IMR-90 (cell line): ENCODE measurements at regions not wholly inside any gene's neighbourhood (a gene's known extent, or its start where the extent isn't known, plus 50 kb on each side); places are given as distances from the start of the nearest gene placed in this dataset.

Experiments
- ATAC-seq: fragments of 200-7000 bp; cut with Tn5 transposase; 2 replicates; pipeline ENCODE4 v1.9.1; 2020; ENCODE audit warnings: low read depth, mild to moderate bottlenecking, moderate library complexity
- BruUV-seq: library from RNA; stranded (reverse); fragments of 400-500 nt; replicated peaks from 2 replicates; lab custom pipeline; 2021; lab: Mats Ljungman, UMichigan
- CTCF ChIA-PET: fragments of 300-600 bp; formaldehyde crosslinking; extraction: SDS; loops from one replicate; lab custom pipeline; 2021; ENCODE audit warnings: antibody characterized with exemption; lab: Yijun Ruan, JAX
- POLR2A ChIA-PET: fragments of 300-600 bp; sonication (Branson Sonifier 250); formaldehyde crosslinking; loops from one replicate; lab custom pipeline; 2022; ENCODE audit warnings: antibody characterized with exemption; ENCODE audit not compliant: unreplicated experiment; lab: Charles Lee
- DNase-seq: peaks from one replicate; pipeline ENCODE4 v3.0.0; 2013
- H2AFZ ChIP-seq: replicated peaks from 2 replicates; pipeline ENCODE3; 2013; ENCODE audit warnings: low read length, mild to moderate bottlenecking; ENCODE audit not compliant: poor library complexity
- H2AK5ac ChIP-seq: 2 replicates; pipeline ENCODE4 v1.6.1; 2013; ENCODE audit warnings: low read depth, low read length, inconsistent platforms
- H2AK9ac ChIP-seq: replicated peaks from 2 replicates; pipeline ENCODE3; 2013; ENCODE audit warnings: mild to moderate bottlenecking, low read depth, low read length, moderate library complexity; ENCODE audit not compliant: poor library complexity
- H2BK120ac ChIP-seq: 2 replicates; pipeline ENCODE4 v1.6.1; 2013; ENCODE audit warnings: low read depth, low read length, inconsistent platforms
- H2BK15ac ChIP-seq: 3 replicates; pipeline ENCODE4 v1.6.1; 2013; ENCODE audit warnings: low read depth, low read length, inconsistent platforms
- H2BK20ac ChIP-seq: 2 replicates; pipeline ENCODE4 v1.6.1; 2013; ENCODE audit warnings: low read depth, mild to moderate bottlenecking, inconsistent platforms, low read length, moderate library complexity
- H2BK5ac ChIP-seq: 2 replicates; pipeline ENCODE4 v1.6.1; 2013; ENCODE audit warnings: mild to moderate bottlenecking, low read depth, low read length, inconsistent platforms; ENCODE audit not compliant: poor library complexity, severe bottlenecking
- H3K14ac ChIP-seq: replicated peaks from 2 replicates; pipeline ENCODE4 v1.6.1; 2013; ENCODE audit warnings: low read depth, low read length, inconsistent platforms
- H3K18ac ChIP-seq: 2 replicates; pipeline ENCODE4 v1.6.1; 2013; ENCODE audit warnings: low read depth, low read length, control low read depth
- H3K23ac ChIP-seq: 2 replicates; pipeline ENCODE4 v1.6.1; 2013; ENCODE audit warnings: low read depth, low read length, inconsistent platforms
- H3K27ac ChIP-seq: 2 replicates; pipeline ENCODE4 v1.5.1; 2013; ENCODE audit warnings: mild to moderate bottlenecking, control low read depth, low read length; ENCODE audit not compliant: insufficient read depth
- H3K27me3 ChIP-seq: 2 replicates; pipeline ENCODE4 v1.6.1; 2013; ENCODE audit warnings: low read length; ENCODE audit not compliant: control insufficient read depth, insufficient read depth
- H3K36me3 ChIP-seq: 2 replicates; pipeline ENCODE4 v1.6.1; 2013; ENCODE audit warnings: low read length, mixed read lengths; ENCODE audit not compliant: control insufficient read depth, insufficient read depth
- H3K4ac ChIP-seq: 2 replicates; pipeline ENCODE4 v1.6.1; 2013; ENCODE audit warnings: low read depth, low read length, inconsistent platforms
- H3K4me1 ChIP-seq: 2 replicates; pipeline ENCODE4 v1.6.1; 2013; ENCODE audit warnings: low read length, mixed read lengths; ENCODE audit not compliant: control insufficient read depth, insufficient read depth
- H3K4me2 ChIP-seq: 2 replicates; pipeline ENCODE4 v1.6.1; 2013; ENCODE audit warnings: low read depth, mild to moderate bottlenecking, control low read depth, low read length, moderate library complexity
- H3K4me3 ChIP-seq: 2 replicates; pipeline ENCODE4 v1.5.1; 2013; ENCODE audit warnings: low read depth, mild to moderate bottlenecking, control low read depth, low read length, moderate library complexity; ENCODE audit not compliant: insufficient read depth
- H3K56ac ChIP-seq: 2 replicates; pipeline ENCODE4 v1.6.1; 2013; ENCODE audit warnings: low read length, inconsistent platforms; ENCODE audit not compliant: insufficient read depth; ENCODE audit errors: extremely low read depth
- H3K79me1 ChIP-seq, 2 experiments: 2 replicates each; pipeline ENCODE4 v1.6.1; 2013; ENCODE audit warnings: low read length in 2 of 2, inconsistent platforms in 1 of 2, low read depth in 1 of 2
- H3K9ac ChIP-seq: 2 replicates; pipeline ENCODE4 v1.6.1; 2013; ENCODE audit warnings: low read depth, low read length, control low read depth
- H3K9me1 ChIP-seq: 2 replicates; pipeline ENCODE4 v1.6.1; 2013; ENCODE audit warnings: low read length, inconsistent platforms; ENCODE audit not compliant: insufficient read depth
- H3K9me3 ChIP-seq: 2 replicates; pipeline ENCODE4 v1.6.1; 2013; ENCODE audit warnings: low read length; ENCODE audit not compliant: control insufficient read depth, insufficient read depth
- H4K20me1 ChIP-seq: 2 replicates; pipeline ENCODE4 v1.6.1; 2013; ENCODE audit warnings: low read length, inconsistent platforms; ENCODE audit not compliant: insufficient read depth
- H4K5ac ChIP-seq: 2 replicates; pipeline ENCODE4 v1.6.1; 2013; ENCODE audit warnings: mild to moderate bottlenecking, low read depth, low read length, control low read depth
- H4K8ac ChIP-seq, 2 experiments: 2 replicates each; pipeline ENCODE4 v1.6.1; 2013; ENCODE audit warnings: low read depth in 2 of 2, low read length in 2 of 2, control low read depth in 1 of 2, inconsistent platforms in 1 of 2
- H4K91ac ChIP-seq: 2 replicates; pipeline ENCODE4 v1.6.1; 2013; ENCODE audit warnings: low read depth, low read length, inconsistent platforms; ENCODE audit not compliant: insufficient read depth
- BHLHE40 ChIP-seq: fragments of 150-350 bp; IDR thresholded peaks from 2 replicates; pipeline ENCODE4 v1.6.1; 2016; ENCODE audit warnings: mild to moderate bottlenecking, low read depth, low read length
- CHD1 ChIP-seq: IDR thresholded peaks from 2 replicates; pipeline ENCODE4 v1.6.1; 2012; ENCODE audit warnings: low read depth, low read length, improper control_type of control experiment
- FOS ChIP-seq: fragments of 150-350 bp; IDR thresholded peaks from 2 replicates; pipeline ENCODE4 v1.6.1; 2016; ENCODE audit warnings: low read depth, low read length
- MAFK ChIP-seq: IDR thresholded peaks from 2 replicates; pipeline ENCODE4 v1.6.1; 2012; ENCODE audit warnings: low read depth, low read length, improper control_type of control experiment
- MAZ ChIP-seq: IDR thresholded peaks from 2 replicates; pipeline ENCODE4 v1.6.1; 2012; ENCODE audit warnings: low read depth, mild to moderate bottlenecking, low read length, improper control_type of control experiment, moderate library complexity, borderline replicate concordance
- POLR2A ChIP-seq: IDR thresholded peaks from 2 replicates; pipeline ENCODE4 v1.6.1; 2012; ENCODE audit warnings: mild to moderate bottlenecking, low read depth, low read length
- RAD21 ChIP-seq: IDR thresholded peaks from 2 replicates; pipeline ENCODE4 v1.6.1; 2012; ENCODE audit warnings: low read length, improper control_type of control experiment
- RCOR1 ChIP-seq: IDR thresholded peaks from 2 replicates; pipeline ENCODE4 v1.6.1; 2012; ENCODE audit warnings: mild to moderate bottlenecking, low read length, improper control_type of control experiment; ENCODE audit not compliant: insufficient replicate concordance
- RFX5 ChIP-seq: IDR thresholded peaks from 2 replicates; pipeline ENCODE4 v1.8.0; 2012; ENCODE audit warnings: low read depth, mild to moderate bottlenecking, low read length, moderate library complexity
- SMC3 ChIP-seq: fragments of 150-350 bp; IDR thresholded peaks from 2 replicates; pipeline ENCODE4 v1.6.1; 2016; ENCODE audit warnings: low read depth, mild to moderate bottlenecking, antibody characterized with exemption, low read length, moderate library complexity
- WGBS, 2 experiments: methylation state at CpG; one replicate each; pipeline versions ENCODE4 v1.1.5 to v1.1.7; 2013; ENCODE audit warnings: missing lambda C conversion rate in 2 of 2; ENCODE audit not compliant: insufficient read length in 1 of 2; ENCODE audit errors: extremely low coverage in 2 of 2; 5-methylcytosine and 5-hydroxymethylcytosine counted together
- dilution Hi-C: fragments of 300-500 bp; cut with HindIII; formaldehyde crosslinking; loops from one replicate; pipeline ENCODE4 v1.14.3; 2018; ENCODE audit warnings: low sequenced_read_pairs; ENCODE audit not compliant: unreplicated experiment
- in situ Hi-C: fragments of 300-500 bp; cut with MboI; formaldehyde crosslinking; loops from 3 replicates; pipeline ENCODE4 v1.14.3; 2019; ENCODE audit warnings: low sequenced_read_pairs, inconsistent platforms, mixed read lengths
- intact Hi-C: fragments of 100-400 bp; cut with micrococcal nuclease; formaldehyde crosslinking; loops from 2 replicates; pipeline ENCODE4 v1.10.0; 2022
- TF ChIP-seq, protein P1 (sequence below): fragments of 150-350 bp; IDR thresholded peaks from 2 replicates; pipeline ENCODE4 v1.6.1; 2017; ENCODE audit warnings: mild to moderate bottlenecking, antibody characterized with exemption, low read length, low read depth
- TF ChIP-seq, protein P2 (sequence below): fragments of 150-350 bp; IDR thresholded peaks from 2 replicates; pipeline ENCODE4 v1.6.1; 2016; ENCODE audit warnings: low read depth, mild to moderate bottlenecking, low read length, moderate library complexity, borderline replicate concordance

- no peaks in the 10 kb centered on the region for H3K79me1 ChIP-seq
- H3K9me3 ChIP-seq, result no peaks in the 10 kb centered on the region
- in situ Hi-C loops, result no loop called here
- no peak overlapping the region for H2AK9ac ChIP-seq
- H3K23ac ChIP-seq, result no peak overlapping the region
- H2AK5ac ChIP-seq, result no peak overlapping the region
- DNase-seq, result no peak
- H4K20me1 ChIP-seq, result no peaks in the 10 kb centered on the region
- no peak overlapping the region for H2BK5ac ChIP-seq
- dilution Hi-C loops, result no loop called here
- no peak overlapping the region for H4K5ac ChIP-seq
- no peak overlapping the region for H3K4me3 ChIP-seq
- POLR2A ChIA-PET, result no interaction called here
- no peaks in the 10 kb centered on the region for H3K36me3 ChIP-seq
- no peaks in the 10 kb centered on the region for H3K27me3 ChIP-seq
- CTCF ChIA-PET, result no interaction called here
- H3K56ac ChIP-seq, result no peak overlapping the region
- 0 out of 2 replicates have a peak, but pooled peaks cover 1% of the 10 kb centered on the region for H3K4me1 ChIP-seq
- TF ChIP-seq CHD1 (no peak), RCOR1 (no peak), RFX5 (no peak), FOS (no peak), POLR2A (no peak), MAFK (no peak), BHLHE40 (no peak), RAD21 (no peak), SMC3 (no peak), MAZ (no peak)
- TF ChIP-seq, protein P1, sequence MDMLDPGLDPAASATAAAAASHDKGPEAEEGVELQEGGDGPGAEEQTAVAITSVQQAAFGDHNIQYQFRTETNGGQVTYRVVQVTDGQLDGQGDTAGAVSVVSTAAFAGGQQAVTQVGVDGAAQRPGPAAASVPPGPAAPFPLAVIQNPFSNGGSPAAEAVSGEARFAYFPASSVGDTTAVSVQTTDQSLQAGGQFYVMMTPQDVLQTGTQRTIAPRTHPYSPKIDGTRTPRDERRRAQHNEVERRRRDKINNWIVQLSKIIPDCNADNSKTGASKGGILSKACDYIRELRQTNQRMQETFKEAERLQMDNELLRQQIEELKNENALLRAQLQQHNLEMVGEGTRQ, result no peak
- TF ChIP-seq, protein P2, sequence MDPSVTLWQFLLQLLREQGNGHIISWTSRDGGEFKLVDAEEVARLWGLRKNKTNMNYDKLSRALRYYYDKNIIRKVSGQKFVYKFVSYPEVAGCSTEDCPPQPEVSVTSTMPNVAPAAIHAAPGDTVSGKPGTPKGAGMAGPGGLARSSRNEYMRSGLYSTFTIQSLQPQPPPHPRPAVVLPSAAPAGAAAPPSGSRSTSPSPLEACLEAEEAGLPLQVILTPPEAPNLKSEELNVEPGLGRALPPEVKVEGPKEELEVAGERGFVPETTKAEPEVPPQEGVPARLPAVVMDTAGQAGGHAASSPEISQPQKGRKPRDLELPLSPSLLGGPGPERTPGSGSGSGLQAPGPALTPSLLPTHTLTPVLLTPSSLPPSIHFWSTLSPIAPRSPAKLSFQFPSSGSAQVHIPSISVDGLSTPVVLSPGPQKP, result no peak
- no peak overlapping the region for H3K9ac ChIP-seq
- no peak overlapping the region for H2BK20ac ChIP-seq
- no peak overlapping the region for H2BK15ac ChIP-seq
- no peak overlapping the region for H3K27ac ChIP-seq
- no peak overlapping the region for H3K4ac ChIP-seq
- intact Hi-C loops, result no loop called here
- no peak for ATAC-seq
- no peak overlapping the region for H3K14ac ChIP-seq
- no peak overlapping the region for H2AFZ ChIP-seq
- no peak overlapping the region for H3K18ac ChIP-seq
- H3K4me2 ChIP-seq, result no peak overlapping the region
- no peak overlapping the region for H4K91ac ChIP-seq
- H3K9me1 ChIP-seq, result no peaks in the 10 kb centered on the region
- BruUV-seq, result no TSS peak
- H2BK120ac ChIP-seq, result no peak overlapping the region
- no peak overlapping the region for H4K8ac ChIP-seq
- WGBS, 2 experiments, result no CpG with 5 or more reads among the region's 2 CpGs
These were observed 904.6 kb downstream of the EPHA3 start for GRCh38 chr3:90011996-90012395.
